ENCODE measurements at regions not wholly inside any gene's neighbourhood (a gene's known extent, or its start where the extent isn't known, plus 50 kb on each side); places are given as distances from the start of the nearest gene placed in this dataset.

GRCh38 chr11:28984231-28984630, 876.0 kb downstream of the METTL15 start:
- Mint-ChIP-seq H3K9me3 (ENCODE audit: unreplicated experiment) (no peaks in the 10 kb centered on the region), H3K4me1 (ENCODE audit: insufficient read depth, unreplicated experiment) (peaks cover 7% of the 10 kb centered on the region), H3K27me3 (ENCODE audit: insufficient read depth, unreplicated experiment) (no peaks in the 10 kb centered on the region), H3K36me3 (ENCODE audit: insufficient read depth, unreplicated experiment) (no peaks in the 10 kb centered on the region), H3K27ac (ENCODE audit: low read depth, unreplicated experiment) (no peak overlapping the region), H3K4me3 (ENCODE audit: unreplicated experiment) (no peak overlapping the region)
- BruUV-seq (replicated peaks): no TSS peak
- DNase-seq (ENCODE audit: unreplicated experiment): no peak
- POLR2A ChIA-PET: no interaction called here
- intact Hi-C loops (cut with micrococcal nuclease): no loop called here
- CTCF ChIA-PET: interaction anchor here (0.6 kb wide), 1 partner anchor 1516 kb away, joined by 3 read pairs; no protein-coding TSS in a partner anchor
- TF ChIP-seq CTCF (IDR thresholded peaks at IDR 0.05; ENCODE audit: unreplicated experiment): no peak

GRCh38 chr11:28983780-28984179, 875.6 kb downstream of the METTL15 start:
- Mint-ChIP-seq H3K36me3 (ENCODE audit: insufficient read depth, unreplicated experiment) (no peaks in the 10 kb centered on the region), H3K4me3 (ENCODE audit: unreplicated experiment) (no peak overlapping the region), H3K27me3 (ENCODE audit: insufficient read depth, unreplicated experiment) (no peaks in the 10 kb centered on the region), H3K4me1 (ENCODE audit: insufficient read depth, unreplicated experiment) (peaks cover 7% of the 10 kb centered on the region), H3K9me3 (ENCODE audit: unreplicated experiment) (no peaks in the 10 kb centered on the region), H3K27ac (ENCODE audit: low read depth, unreplicated experiment) (no peak overlapping the region)
- no TSS peak for BruUV-seq (replicated peaks)
- CTCF ChIA-PET: no interaction called here
- intact Hi-C loops (cut with micrococcal nuclease): no loop called here
- no peak for TF ChIP-seq CTCF (IDR thresholded peaks at IDR 0.05; ENCODE audit: unreplicated experiment)
- no peak for DNase-seq (ENCODE audit: unreplicated experiment)
- POLR2A ChIA-PET: no interaction called here

DNA sequence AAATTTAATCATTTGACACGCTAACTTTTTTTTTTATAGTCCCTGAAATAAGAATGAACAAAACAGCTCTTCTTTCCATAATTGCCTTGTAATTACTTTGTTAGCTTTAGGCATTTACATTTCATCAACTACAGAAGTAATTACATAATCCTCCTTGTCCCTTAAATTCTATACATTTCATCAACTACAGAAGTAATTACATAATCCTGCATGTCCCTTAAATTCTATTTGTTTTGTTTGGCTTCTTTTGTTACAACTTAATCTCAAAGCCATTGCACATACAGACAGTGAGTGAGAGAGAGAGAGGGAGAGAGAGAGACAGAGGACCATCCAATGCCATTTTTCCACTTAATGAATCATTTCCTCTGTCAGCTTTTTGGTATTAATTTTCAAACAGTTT, 873.2 kb downstream of the METTL15 start:
- DNase-seq (ENCODE audit: unreplicated experiment): peak; percentile 78

DNA sequence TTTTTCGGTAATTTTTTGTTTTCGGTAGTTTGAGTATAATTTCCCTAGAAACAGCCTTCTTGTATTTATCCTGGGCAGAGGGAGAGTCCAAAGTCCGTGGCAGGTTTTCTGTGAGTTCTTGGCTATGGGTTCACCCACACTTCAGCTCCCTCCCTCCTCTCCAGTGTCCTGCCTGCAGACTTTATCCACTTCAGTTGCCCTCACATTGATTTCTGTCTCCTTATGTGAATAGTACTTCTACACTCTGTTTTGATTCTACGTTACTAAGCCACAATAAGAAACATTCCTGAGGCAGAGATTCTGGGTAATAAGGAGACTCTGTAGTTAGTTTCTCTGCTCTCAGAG, 868.6 kb downstream of the METTL15 start:
- TF ChIP-seq CTCF (IDR thresholded peaks at IDR 0.05; ENCODE audit: unreplicated experiment): no peak
- Mint-ChIP-seq H3K27ac (ENCODE audit: low read depth, unreplicated experiment) (no peak overlapping the region), H3K36me3 (ENCODE audit: insufficient read depth, unreplicated experiment) (no peaks in the 10 kb centered on the region), H3K9me3 (ENCODE audit: unreplicated experiment) (no peaks in the 10 kb centered on the region), H3K4me1 (ENCODE audit: insufficient read depth, unreplicated experiment) (peaks cover 15% of the 10 kb centered on the region), H3K4me3 (ENCODE audit: unreplicated experiment) (no peak overlapping the region), H3K27me3 (ENCODE audit: insufficient read depth, unreplicated experiment) (no peaks in the 10 kb centered on the region)
- ChIA-PET CTCF (no interaction called here), POLR2A (interaction anchor here (0.7 kb wide), 1 partner anchor 48 kb away, joined by 6 read pairs; no protein-coding TSS in a partner anchor)
- no peak for DNase-seq (ENCODE audit: unreplicated experiment)
- no TSS peak for BruUV-seq (replicated peaks)
- intact Hi-C loops (cut with micrococcal nuclease): no loop called here

More for the DNA sequence above, 873.2 kb downstream of the METTL15 start:
- H3K4me1 Mint-ChIP-seq (ENCODE audit: insufficient read depth, unreplicated experiment): peaks cover 7% of the 10 kb centered on the region
- H3K27ac Mint-ChIP-seq (ENCODE audit: low read depth, unreplicated experiment): no peak overlapping the region
- H3K4me3 Mint-ChIP-seq (ENCODE audit: unreplicated experiment): no peak overlapping the region
- H3K36me3 Mint-ChIP-seq (ENCODE audit: insufficient read depth, unreplicated experiment): no peaks in the 10 kb centered on the region
- no peak for TF ChIP-seq CTCF (IDR thresholded peaks at IDR 0.05; ENCODE audit: unreplicated experiment)
- no peaks in the 10 kb centered on the region for H3K9me3 Mint-ChIP-seq (ENCODE audit: unreplicated experiment)
- CTCF ChIA-PET: no interaction called here
- no TSS peak for BruUV-seq (replicated peaks)
- H3K27me3 Mint-ChIP-seq (ENCODE audit: insufficient read depth, unreplicated experiment): no peaks in the 10 kb centered on the region
- intact Hi-C loops (cut with micrococcal nuclease): no loop called here
- POLR2A ChIA-PET: interaction anchor here (0.6 kb wide), 1 partner anchor 206 kb away, joined by 3 read pairs; no protein-coding TSS in a partner anchor
